PC-9 (cell line): ENCODE measurements at regions not wholly inside any gene's neighbourhood (a gene's known extent, or its start where the extent isn't known, plus 50 kb on each side); places are given as distances from the start of the nearest gene placed in this dataset.
A peak's percentile ranks its signal among the peaks of the same experiment; 100 is the strongest.

Source experiments
- BruUV-seq: library from RNA; stranded (reverse); fragments of 400-500 nt; replicated peaks from 2 replicates; lab custom pipeline; 2021; lab: Mats Ljungman, UMichigan
- CTCF ChIA-PET: fragments of 300-600 bp; sonication (Branson Sonifier 250); formaldehyde crosslinking; loops from one replicate; lab custom pipeline; 2022; ENCODE audit warnings: antibody characterized with exemption; lab: Charles Lee
- POLR2A ChIA-PET: fragments of 300-600 bp; sonication (Branson Sonifier 250); formaldehyde crosslinking; loops from one replicate; lab custom pipeline; 2022; ENCODE audit warnings: antibody characterized with exemption; ENCODE audit not compliant: unreplicated experiment; lab: Charles Lee
- DNase-seq, 2 experiments: peaks; one replicate each; pipeline versions ENCODE4 v3.0.0 to v3.0.0-alpha.2; 2015 to 2022; ENCODE audit warnings: mixed read lengths in 1 of 2
- H2AFZ ChIP-seq: fragments of 200-600 bp; sonication (generic); 2 replicates; pipeline ENCODE4 v1.8.1; 2017; ENCODE audit warnings: antibody characterized with exemption
- H3F3A ChIP-seq: fragments of 200-600 bp; sonication (generic); 2 replicates; pipeline ENCODE4 v1.8.1; 2017; ENCODE audit warnings: antibody characterized with exemption, mild to moderate bottlenecking, low read depth; ENCODE audit not compliant: insufficient read depth
- H3K27ac ChIP-seq: fragments of 200-600 bp; sonication (generic); 2 replicates; pipeline ENCODE4 v1.6.1; 2016; ENCODE audit warnings: mixed run types
- H3K27me3 ChIP-seq: fragments of 200-600 bp; sonication (generic); 2 replicates; pipeline ENCODE4 v1.6.1; 2016; ENCODE audit warnings: low read depth, mixed run types; ENCODE audit not compliant: insufficient read depth
- H3K36me3 ChIP-seq: fragments of 200-600 bp; sonication (generic); 2 replicates; pipeline ENCODE4 v1.6.1; 2016; ENCODE audit warnings: low read depth, mixed run types
- H3K4me1 ChIP-seq: fragments of 200-600 bp; sonication (generic); replicated peaks from 2 replicates; pipeline ENCODE4 v1.6.1; 2016; ENCODE audit warnings: mixed run types; ENCODE audit not compliant: insufficient read depth
- H3K4me2 ChIP-seq: fragments of 200-600 bp; sonication (generic); 2 replicates; pipeline ENCODE4 v1.6.1; 2017; ENCODE audit warnings: mixed run types
- H3K4me3 ChIP-seq: fragments of 200-600 bp; sonication (generic); 2 replicates; pipeline ENCODE4 v1.6.1; 2016; ENCODE audit warnings: mixed run types
- H3K79me2 ChIP-seq: fragments of 200-600 bp; sonication (generic); 2 replicates; pipeline ENCODE4 v1.6.1; 2017; ENCODE audit warnings: low read depth, mixed run types
- H3K9me2 ChIP-seq: fragments of 200-600 bp; sonication (generic); 2 replicates; pipeline ENCODE4 v1.8.1; 2017; ENCODE audit warnings: mild to moderate bottlenecking; ENCODE audit not compliant: insufficient read depth
- H3K9me3 ChIP-seq: fragments of 200-600 bp; sonication (generic); 2 replicates; pipeline ENCODE4 v1.8.1; 2016; ENCODE audit warnings: low read depth; ENCODE audit not compliant: insufficient read depth
- H4K20me1 ChIP-seq: fragments of 200-600 bp; sonication (generic); 2 replicates; pipeline ENCODE4 v1.8.1; 2017; ENCODE audit not compliant: insufficient read depth
- CTCF ChIP-seq: fragments of 200-600 bp; sonication (generic); conservative IDR thresholded peaks from 2 replicates; pipeline ENCODE4 v1.6.1; 2017; ENCODE audit warnings: mixed run types, antibody characterized with exemption, mild to moderate bottlenecking, moderate library complexity
- EZH2 ChIP-seq: fragments of 200-600 bp; sonication (generic); IDR thresholded peaks from 2 replicates; pipeline ENCODE4 v1.8.0; 2017; ENCODE audit warnings: antibody characterized with exemption, low read depth
- intact Hi-C: fragments of 100-400 bp; cut with micrococcal nuclease; formaldehyde crosslinking; loops from one replicate; pipeline ENCODE4 v1.10.0; 2022; ENCODE audit not compliant: unreplicated experiment

- intact Hi-C loops = no loop called here
- Histone ChIP-seq H3K27ac (no peak overlapping the region), H3K4me2 (no peak overlapping the region), H3K9me2 (no peaks in the 10 kb centered on the region), H3K4me1 (peaks cover 15% of the 10 kb centered on the region), H3K4me3 (no peak overlapping the region), H3F3A (no peaks in the 10 kb centered on the region), H2AFZ (no peak overlapping the region), H3K9me3 (no peaks in the 10 kb centered on the region), H3K27me3 (no peaks in the 10 kb centered on the region), H4K20me1 (no peaks in the 10 kb centered on the region), H3K36me3 (no peaks in the 10 kb centered on the region), H3K79me2 (no peaks in the 10 kb centered on the region)
- TF ChIP-seq CTCF = no peak
- TF ChIP-seq EZH2 = no peak
- POLR2A ChIA-PET = no interaction called here
- DNase-seq = no peak
- CTCF ChIA-PET = no interaction called here
- no TSS peak for BruUV-seq
Measured at GRCh38 chr16:88312732-88313131, 70.0 kb upstream of the ZNF469 start.

GRCh38 chr16:88314991-88315542 is 67.7 kb upstream of the ZNF469 start:
- Histone ChIP-seq H4K20me1 (no peaks in the 10 kb centered on the region), H2AFZ (0 out of 2 replicates have a peak overlapping the region, but pooled peaks have one; percentile 52), H3K9me3 (no peaks in the 10 kb centered on the region), H3K4me1 (peaks cover 15% of the 10 kb centered on the region), H3K9me2 (no peaks in the 10 kb centered on the region), H3K36me3 (no peaks in the 10 kb centered on the region), H3K4me2 (peak overlapping the region; percentile 70), H3K27me3 (no peaks in the 10 kb centered on the region), H3K27ac (peak overlapping the region; percentile 49; the same call in 1 of the 2 replicates), H3F3A (no peaks in the 10 kb centered on the region), H3K79me2 (no peaks in the 10 kb centered on the region), H3K4me3 (no peak overlapping the region; the same call in 1 of the 2 replicates)
- CTCF ChIA-PET = no interaction called here
- TF ChIP-seq CTCF (no peak), EZH2 (no peak)
- intact Hi-C loops = loop anchor here (1.0 kb wide), 1 partner anchor 17 kb away; no protein-coding TSS in a partner anchor
- POLR2A ChIA-PET = interaction anchor here (0.6 kb wide), 1 partner anchor 69 kb away, joined by 3 read pairs; no protein-coding TSS in a partner anchor
- DNase-seq = no peak
- BruUV-seq = TSS peak; percentile 69

GRCh38 chr16:88315543-88316105 is 67.1 kb upstream of the ZNF469 start:
- Histone ChIP-seq H3K27me3 (no peaks in the 10 kb centered on the region), H3K27ac (peak overlapping the region; percentile 49), H3K36me3 (no peaks in the 10 kb centered on the region), H3K4me3 (peak overlapping the region; percentile 38; the same call in 1 of the 2 replicates), H4K20me1 (no peaks in the 10 kb centered on the region), H3K4me1 (peaks cover 15% of the 10 kb centered on the region), H3K9me3 (no peaks in the 10 kb centered on the region), H3F3A (no peaks in the 10 kb centered on the region), H3K79me2 (no peaks in the 10 kb centered on the region), H3K9me2 (no peaks in the 10 kb centered on the region), H2AFZ (0 out of 2 replicates have a peak overlapping the region, but pooled peaks have one; percentile 52), H3K4me2 (peak overlapping the region; percentile 70)
- POLR2A ChIA-PET = interaction anchor here (0.6 kb wide), 1 partner anchor 69 kb away, joined by 3 read pairs; no protein-coding TSS in a partner anchor
- intact Hi-C loops = loop anchor here (1.0 kb wide), 1 partner anchor 17 kb away; no protein-coding TSS in a partner anchor
- DNase-seq = peak; percentile 77 to 90
- TF ChIP-seq EZH2 (no peak), CTCF (no peak)
- no TSS peak for BruUV-seq
- CTCF ChIA-PET = no interaction called here
